HG02610 (cell line): ENCODE measurements at regions not wholly inside any gene's neighbourhood (a gene's known extent, or its start where the extent isn't known, plus 50 kb on each side); places are given as distances from the start of the nearest gene placed in this dataset.

Experiments
- ATAC-seq: cut with Tn5 transposase; IDR thresholded peaks from one replicate; pipeline ENCODE4 v1.9.1; 2021; ENCODE audit warnings: mild to moderate bottlenecking, moderate library complexity; ENCODE audit not compliant: unreplicated experiment

DNA sequence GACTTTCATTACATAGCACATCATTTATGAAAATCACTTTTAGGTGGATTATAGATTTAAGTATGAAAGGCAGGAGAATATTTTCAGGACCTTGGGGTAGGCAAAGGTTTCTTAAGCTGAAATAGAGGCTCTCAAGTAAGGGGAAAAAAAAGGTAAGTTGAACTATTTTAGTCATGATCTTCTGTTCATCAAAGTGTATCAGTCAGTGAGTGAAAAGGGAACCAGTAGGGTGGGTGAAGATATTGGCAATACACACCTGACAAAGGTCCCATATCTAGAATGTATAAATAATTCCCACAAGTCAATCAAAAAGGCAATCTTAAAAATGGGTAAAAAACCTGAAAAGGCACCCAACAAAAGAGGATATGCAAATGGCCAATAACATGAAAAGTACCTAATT is 218.6 kb downstream of the KLF13 start:
- ATAC-seq: no peak

DNA sequence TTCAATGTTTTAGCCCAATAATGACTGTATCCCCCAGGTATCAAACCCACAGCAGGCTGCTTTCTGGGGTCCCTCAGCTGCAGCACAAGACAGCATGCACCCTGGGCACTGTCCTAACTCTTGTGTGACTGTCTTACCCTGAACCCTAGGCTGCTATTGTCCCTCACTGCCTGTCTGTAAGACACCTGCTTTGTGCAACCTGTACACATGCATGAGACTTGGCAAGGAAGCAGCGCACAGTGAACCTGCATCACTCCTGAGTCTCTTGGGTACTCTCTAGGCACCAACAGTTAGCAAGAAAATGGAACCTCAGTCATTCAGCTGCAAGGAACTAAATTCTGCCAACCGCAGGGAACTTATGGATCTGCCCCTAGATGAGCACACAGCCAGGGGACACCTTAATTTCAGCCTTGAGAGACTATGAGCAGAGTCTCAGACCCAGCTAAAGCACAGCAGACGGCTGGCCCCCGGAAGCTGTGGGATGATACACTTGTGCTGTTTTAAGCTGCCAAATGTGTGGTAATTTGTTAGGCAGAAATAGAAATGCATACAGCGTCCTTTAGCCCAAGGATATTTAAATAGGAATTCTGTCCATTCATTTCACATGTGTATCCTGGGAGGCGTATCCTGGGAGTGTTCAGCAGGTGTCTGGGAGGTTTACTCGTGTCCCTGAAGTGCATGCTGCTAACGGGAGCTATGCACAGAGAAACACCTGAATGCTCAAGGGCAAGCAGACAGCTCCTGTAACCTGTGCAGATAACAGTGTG is 223.8 kb downstream of the KLF13 start:
- ATAC-seq: no peak

DNA sequence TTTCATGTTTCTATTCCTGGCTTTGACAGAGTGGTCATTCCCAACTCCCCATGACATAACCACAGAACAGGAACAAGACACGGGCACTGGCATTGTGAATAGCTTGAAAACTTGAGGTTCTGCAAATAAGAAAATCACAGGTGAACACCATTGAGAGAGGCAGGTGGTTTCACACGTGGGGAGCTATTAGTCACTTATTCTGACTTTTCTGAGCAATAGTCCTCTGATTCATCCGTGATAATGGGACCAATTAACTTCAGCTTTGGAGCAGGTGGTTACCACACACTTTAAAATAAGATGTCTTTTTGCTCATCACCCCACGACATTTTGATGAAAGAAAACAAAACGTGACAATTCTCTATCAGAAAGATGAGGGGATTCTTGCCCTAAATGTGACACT is 224.7 kb downstream of the KLF13 start:
- ATAC-seq: no peak

DNA sequence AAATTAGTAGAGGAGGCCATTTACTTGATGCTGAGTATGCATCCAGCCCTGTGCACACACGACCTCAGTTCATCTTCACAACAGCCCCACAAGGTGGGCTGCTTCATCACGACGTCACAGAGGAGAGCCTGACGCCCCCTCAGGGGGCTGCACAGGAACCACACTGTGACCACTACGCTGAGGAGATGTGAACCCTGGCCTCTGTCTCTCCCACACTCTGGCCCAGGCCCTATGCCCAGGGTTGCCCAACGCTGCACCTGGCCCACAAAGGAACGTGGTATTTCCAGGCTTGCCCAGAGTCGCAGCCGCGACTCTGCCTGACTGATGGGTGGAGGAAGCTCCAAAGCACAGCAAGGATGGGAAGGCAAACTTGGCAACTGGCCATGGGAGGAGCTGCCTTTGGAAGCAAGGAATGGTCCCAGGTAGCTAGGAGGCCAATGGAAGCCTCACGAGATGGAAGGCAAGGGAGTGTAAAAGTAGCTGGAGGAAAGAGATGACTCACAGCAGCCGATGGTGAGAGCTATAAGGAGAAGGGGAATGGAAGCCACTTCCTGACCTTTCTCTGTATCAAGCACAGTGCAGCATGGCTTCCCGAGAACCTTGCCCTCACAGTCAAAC is 226.0 kb downstream of the KLF13 start:
- ATAC-seq: no peak

DNA sequence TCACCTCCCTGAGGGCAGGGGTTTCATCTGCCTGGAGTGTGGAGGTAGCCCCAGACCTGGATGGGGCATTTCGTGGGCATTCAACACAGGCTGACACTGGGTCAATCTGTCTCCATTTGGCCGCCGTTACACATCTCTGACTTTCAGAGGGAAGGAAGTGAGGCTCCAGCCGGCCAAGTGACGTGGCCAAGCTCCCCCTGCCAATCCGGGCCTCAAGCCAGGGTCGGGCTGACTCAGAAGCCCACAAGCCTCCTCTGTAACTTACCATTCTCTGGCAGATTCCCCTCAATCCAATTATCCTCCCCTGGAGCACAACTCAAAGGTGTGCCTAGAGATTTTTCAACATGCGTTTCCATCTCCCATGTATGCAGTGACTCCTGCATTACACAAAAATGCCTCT is 227.6 kb downstream of the KLF13 start:
- ATAC-seq: no peak

DNA sequence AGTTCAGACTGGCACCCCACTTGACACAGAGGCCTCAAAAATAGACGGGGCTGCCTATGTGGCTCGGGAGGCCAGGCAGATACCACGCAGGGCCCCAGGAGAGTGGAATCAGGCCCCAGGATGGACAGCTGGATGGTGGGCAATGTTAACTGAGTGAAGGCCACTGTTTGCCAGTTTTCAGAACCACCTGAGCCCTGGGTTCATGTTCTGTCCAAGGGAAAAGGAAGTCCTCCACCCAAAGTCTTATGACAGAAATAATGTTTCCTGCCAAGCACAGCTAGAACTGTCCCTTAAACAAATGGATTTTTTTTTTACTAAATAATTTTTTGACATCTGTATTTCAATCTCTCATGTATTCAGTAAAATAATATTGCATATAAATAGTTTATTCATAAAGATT is 228.4 kb downstream of the KLF13 start:
- ATAC-seq: no peak

DNA sequence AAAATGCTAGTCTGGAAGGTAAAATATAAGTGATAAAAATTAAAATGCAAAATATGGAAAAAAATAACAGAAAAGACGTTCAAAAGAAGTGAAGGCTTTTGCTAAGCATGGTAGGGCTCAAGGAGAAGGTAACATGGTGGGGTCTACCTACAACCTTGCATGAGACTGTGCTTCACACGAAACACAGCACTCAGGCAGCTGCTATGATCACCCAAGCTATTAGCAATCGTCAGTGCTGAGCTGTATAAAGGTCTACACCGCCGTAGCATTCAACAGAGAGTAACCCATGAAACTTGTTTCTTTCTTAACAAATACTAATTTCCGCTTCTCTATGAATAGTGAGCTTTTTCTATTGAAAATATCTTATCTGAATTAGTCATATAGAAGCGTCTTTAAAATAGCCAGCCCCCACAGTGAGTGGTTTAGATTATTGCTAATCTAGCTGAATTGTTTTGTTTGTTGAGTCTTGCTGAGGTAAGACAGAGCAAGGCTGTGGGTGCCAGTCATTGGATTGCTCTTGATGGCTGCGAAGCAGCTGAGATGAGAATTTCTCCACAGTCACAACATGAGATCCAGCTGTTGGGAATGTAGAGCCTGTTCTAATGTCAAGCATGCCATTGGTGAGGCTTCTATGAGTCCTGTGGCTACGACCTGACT is 230.0 kb downstream of the KLF13 start:
- ATAC-seq: no peak

DNA sequence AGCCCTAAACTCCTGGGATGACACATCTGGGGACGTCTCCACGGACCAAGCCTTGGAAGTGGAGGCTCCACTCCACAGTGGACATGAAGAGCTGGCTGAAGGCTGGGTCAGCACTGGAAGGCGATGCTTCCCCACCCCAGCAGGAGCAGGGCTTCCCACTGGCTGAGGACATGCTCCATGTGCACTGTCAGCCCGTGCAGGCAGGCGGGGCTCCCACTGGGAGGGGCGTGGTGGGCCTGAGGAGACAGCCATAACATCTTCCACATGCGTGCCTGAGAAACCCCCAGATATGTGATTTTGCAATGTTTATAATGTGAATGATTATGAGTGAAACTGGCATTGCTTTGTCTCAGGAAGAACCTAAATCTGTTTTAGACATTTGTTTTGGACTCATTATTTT is 231.3 kb downstream of the KLF13 start:
- no peak for ATAC-seq

DNA sequence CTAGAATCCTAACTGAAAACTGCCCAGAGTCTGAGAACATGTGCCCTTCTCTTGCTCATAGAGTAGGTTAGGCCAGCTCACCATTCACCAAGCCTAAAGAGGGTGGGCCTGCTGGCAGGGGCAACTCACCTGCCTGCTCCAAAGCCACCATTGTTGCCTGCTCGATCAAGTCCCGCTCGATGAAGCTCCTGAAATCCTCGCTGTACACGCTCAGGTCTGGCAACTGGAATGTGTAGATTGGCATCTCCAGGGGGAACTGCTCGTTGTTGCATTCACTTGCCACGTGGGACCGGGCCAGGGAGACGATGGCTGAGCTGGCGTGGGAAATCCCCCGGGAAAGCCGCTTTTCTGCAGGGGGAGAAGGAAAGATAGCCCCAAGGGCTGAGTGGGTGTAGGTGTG is 232.2 kb downstream of the KLF13 start:
- no peak for ATAC-seq

DNA sequence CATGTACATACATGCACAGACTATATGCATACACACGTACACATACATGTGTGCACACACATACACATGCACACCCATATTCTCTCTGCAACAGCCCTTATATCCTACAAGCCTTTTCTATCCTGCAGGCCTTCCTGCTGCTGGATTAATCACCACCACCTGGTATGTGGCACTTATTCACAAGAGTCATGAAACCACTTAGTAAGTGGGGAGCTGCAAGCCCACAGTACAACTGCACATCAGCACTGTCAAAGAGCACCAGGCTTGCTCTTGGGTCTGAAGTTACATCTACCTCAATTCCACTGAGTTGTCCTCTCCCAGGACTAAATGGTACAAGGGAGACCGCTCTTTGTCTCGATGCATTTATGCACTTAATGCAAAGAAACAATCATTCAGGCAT is 233.2 kb downstream of the KLF13 start:
- no peak for ATAC-seq

DNA sequence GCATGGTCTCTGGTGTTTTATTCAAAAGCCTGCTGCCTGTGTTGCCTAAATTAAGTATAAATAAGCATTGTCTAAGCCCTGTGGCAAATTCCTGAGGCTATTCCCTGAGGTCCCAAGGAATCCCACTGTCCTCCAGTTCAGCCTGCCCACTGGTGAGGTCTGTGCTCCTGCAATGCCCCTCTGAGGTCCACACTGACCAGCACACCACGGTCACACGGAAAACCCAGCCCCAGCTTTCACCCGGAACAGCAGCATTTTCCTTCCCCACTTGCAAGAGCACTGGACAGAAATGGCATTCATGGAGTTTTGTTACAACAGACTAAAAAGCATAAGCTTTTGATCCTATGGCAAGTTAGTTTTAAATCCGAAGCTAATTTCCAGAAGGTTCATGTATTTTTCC is 234.0 kb downstream of the KLF13 start:
- ATAC-seq: no peak

DNA sequence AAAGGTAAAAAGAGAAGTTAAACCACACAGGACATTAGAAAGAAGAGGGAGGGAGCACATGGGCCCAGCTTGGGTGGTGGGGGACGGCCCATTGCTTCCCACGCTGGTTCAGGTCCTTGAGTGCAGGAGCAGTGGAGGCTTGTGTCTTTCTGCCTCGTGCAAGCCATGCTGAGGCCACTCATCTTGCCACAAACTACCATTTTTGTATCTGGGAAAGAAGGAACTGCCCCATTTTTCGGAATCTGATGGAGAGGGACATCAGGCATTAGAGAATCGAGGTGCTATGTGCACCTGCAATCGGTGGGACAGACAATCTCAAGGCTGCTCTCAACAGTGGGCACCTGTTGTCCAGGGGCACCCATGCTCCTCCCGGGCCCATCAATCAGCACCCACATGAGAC is 234.5 kb downstream of the KLF13 start:
- no peak for ATAC-seq

DNA sequence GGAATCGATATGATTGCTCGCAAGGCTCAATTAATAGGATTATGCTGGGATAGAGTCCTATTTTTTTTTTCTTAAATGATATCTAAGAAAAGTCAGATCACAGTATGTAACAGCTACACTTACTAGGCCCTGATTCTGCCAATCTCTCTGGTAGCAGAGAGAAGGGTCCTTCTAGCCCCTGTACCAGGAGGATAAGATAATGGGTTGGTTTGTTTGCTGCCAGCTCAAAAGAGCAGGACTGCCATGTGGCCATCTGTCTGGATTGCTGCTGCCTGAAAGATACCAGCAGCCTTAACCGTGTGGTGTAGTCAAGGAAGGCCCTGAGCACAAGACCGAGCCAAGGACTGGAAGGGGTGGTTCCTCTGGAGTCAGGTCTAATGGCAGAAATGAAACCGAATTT is 236.4 kb downstream of the KLF13 start:
- ATAC-seq: no peak

DNA sequence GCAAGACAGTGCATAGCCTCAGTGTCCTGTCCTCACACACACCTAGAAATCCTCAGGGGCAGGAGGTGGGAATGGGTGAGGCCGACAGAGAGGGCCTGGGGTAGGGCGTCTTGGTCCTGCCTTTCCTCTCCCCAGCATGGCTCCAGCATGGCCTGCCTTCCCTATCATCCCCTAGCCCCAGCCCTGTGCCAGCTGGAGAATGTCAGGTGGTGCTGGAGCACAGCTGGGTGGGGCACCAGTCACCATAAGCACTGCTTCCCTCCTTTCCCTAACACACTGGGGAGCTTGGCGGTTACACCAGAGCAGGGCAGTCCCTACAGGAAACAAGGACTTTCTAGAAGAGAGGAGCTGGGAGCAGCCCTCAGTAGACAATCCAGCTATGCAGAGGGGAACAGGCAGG is 236.8 kb downstream of the KLF13 start:
- ATAC-seq: no peak

DNA sequence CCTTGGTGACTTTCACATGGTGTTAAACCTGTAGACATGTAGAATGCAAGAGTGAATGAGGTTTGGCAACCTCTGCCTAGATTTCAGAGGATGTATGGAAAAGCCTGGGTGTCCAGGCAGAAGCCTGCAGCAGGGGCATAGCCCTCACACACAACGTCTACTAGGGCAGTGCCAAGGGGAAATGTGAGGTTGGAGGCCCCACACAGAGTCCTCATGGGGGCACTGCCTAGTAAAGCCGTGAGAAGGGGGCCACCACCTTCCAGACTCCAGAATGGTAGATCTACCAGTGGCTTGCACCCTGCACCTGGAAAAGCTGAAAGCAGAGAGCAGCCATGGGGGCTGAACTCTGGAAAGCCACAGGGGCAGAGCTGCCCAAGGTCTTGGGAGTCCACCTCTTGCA is 241.2 kb downstream of the KLF13 start:
- no peak for ATAC-seq

DNA sequence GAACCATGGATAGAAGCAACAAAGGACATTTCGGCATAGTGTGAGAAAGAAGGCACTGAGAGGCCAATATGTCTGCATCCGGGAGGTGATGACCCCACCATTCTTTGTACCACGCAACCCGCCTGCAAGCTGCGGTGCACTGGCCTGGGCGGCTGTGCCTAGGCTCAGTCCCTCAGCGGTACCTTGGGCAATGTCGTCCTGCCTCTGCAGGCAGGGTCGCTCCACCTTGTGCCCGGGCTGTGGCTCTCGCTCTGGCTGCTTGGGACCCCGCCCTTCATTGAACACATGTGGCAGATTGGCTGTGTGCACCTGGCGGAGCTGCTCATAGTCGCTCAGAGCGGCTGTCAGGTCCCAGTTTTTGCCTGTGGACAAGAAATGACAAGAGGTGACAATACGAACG is 243.2 kb downstream of the KLF13 start:
- no peak for ATAC-seq

DNA sequence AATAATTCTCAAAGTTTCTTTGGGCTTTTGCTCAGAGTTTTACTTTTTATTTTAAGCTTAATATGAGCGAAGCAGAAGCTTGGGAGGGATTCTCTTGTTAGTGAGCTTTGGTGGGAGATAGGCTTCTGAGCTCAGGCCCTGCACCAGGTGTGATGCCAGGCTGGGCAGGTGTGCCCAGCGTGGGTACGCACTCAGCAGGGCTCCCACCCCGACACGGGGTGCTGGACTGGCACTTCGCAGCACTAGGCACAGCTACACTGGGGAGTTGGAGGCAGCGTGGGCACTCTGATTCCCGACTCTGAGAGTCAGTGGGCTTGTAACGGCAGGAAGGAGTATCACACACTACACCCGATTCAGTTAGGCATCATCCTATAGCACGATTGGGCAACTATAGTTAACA is 244.0 kb downstream of the KLF13 start:
- no peak for ATAC-seq

DNA sequence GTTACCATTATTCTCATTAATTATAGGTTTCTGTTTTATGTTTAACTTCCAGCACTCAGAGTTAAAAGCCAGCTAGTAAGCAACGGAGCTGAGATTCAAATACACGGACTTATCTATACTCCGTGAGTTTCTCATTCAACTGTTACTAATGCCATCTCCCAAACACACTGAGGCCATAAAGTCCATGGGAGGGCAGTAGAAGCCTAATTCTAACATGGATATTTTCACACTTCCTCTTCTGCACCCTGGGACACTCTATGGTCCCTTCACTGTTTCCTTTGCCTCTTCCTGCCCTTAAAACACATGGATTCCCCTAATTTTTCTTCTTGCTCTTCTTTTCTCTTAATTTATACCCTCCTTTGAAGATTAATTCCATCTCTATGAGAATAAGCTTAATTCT is 245.0 kb downstream of the KLF13 start:
- no peak for ATAC-seq

DNA sequence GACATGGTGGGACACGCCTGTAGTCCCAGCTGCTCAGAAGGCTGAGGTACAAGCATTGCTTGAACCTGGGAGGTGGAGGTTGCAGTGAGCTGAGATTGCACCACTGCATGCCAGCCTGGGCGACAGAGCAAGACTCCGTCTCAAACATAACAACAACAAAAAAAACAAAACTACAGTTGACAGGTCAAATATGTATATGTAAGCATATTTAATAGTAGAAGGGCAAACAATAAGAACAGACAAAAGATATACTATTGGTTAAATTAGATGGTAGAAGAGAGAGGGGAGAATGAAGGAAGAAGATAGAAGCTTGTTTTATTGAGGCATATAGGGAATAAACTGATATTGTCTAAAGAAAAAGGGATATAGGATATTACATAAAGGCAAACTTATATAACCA is 247.1 kb downstream of the KLF13 start:
- ATAC-seq: no peak

DNA sequence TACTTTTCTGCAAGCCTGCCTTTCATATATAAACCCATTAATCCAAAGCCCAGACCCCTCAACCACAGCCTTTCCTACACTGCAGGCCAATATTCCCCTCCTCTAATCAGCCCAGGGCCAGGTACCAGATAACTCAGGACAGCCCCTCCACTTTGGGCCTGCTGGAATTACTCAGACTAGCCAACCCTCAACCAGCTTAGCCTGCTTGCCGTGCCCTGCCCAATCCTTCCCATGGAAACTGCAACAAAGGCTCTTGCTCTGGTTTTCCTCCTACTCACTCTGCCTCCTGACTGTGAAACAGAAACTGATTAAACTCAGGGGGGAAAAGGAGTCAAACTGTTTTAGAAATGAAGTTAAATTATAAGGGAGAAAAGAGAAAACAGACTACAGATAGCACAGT is 248.1 kb downstream of the KLF13 start:
- ATAC-seq: no peak

DNA sequence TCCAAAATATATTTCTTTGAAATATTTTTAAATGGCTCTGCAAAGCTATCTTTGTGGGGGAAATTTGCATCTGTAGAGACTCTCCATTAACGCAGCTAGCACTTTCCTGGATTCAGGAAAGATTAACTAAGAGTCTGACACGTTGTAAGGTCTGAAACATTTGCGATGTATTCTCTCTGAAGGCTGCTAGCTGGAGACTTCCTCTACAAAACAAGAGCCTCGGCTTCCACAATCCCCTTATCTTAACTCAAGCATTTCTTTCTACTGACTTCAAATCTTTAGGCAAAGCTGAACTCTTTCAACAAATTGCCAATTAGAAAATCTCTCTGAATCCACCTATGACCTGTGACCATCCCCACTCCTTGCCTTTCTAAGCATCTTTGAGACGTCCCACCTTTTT is 250.5 kb downstream of the KLF13 start:
- ATAC-seq: no peak

DNA sequence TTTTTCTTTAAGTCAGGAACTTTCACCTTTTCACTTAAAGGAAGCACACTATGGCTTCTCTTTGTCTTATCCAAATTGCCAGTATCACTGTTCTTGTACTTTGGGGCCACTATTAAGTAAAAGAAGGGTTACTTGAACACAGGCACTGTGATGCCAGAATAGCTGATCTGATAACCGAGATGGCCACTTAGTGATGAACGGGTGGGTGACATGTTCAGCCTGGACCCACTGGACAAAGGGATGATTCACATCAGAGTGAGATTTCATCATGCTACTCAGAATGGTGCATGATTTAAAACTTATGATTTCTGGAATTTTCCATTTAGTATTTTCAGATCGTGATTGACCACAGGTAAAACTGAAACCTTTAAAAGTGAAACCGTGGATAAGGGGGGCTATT is 252.6 kb downstream of the KLF13 start:
- no peak for ATAC-seq
